HPDE6-E6E7 (cell line): ENCODE measurements at regions not wholly inside any gene's neighbourhood (a gene's known extent, or its start where the extent isn't known, plus 50 kb on each side); places are given as distances from the start of the nearest gene placed in this dataset.
"Not testable (repeated sequence)": the region's sequence is repeated elsewhere in the genome, so short reads cannot be mapped to it uniquely, and the experiment has no call there.

Experiments used
- DNase-seq: peaks from one replicate; pipeline ENCODE4 v3.0.0; 2011; ENCODE audit warnings: missing footprints; ENCODE audit errors: extremely low spot score

DNA sequence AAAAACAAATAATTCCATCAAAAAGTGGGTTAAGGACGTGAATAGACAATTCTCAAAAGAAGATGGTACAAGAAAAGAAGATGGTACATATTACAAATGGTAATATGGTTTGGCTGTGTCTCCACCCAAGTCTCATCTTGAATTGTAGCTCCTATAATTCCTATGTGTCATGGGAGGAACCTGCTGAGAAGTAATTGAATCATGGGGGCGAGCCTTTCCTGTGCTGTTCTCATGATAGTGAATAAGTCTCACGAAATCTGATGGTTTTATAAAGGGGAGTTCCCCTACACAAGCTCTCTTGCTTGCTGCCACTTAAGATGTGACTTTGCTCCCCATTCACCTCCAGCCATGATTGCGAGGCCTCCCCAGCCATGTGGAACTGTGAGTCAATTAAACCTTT is 172.9 kb downstream of the C11orf91 start:
- DNase-seq: not testable (repeated sequence)

DNA sequence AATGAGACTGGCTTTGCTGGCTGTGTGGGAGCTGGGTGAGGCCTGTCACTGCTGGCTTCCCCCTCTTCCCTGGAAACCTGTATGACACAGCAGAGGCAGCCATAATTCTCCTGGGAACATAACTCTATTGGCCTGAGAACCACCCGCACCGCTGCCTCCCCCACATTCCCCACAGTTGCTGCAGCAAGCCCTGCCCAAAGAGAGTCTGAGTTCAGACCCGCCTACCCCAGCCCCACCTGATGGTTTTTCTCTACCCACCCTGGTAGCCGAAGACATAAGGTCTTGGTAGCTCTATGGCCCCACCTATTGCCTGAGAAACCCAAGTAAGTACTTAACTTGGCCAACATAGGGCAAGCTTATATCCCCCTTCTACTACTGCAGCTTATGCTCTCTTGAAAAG is 174.8 kb downstream of the C11orf91 start:
- DNase-seq: no peak

GRCh38 chr11:33521384-33521783 is 179.2 kb downstream of the C11orf91 start:
- DNase-seq: no peak

- DNase-seq: no peak
These were observed 180.5 kb downstream of the C11orf91 start for GRCh38 chr11:33520112-33520511.

DNA sequence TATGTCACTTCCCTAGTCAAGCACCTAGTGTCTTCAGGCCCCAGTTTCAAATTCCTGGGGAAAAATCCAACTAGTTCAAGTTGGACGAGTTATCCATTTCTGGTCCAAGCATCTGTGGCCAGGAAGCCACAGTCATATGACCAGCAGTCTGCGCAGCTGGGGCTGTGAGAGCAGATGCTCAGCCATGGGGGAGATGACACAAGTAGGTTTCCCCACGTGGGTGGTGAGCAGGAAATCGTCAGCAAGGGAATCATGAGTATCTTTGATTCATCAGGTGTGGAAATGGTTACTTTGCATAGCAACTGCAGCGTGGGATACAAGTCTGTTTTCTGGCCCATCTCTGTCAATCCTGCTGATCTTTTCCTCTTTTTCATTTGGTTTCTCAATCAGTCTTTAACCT is 185.3 kb downstream of the C11orf91 start:
- DNase-seq: no peak

GRCh38 chr11:33514079-33514925 is 186.3 kb downstream of the C11orf91 start:
- DNase-seq: no peak

DNA sequence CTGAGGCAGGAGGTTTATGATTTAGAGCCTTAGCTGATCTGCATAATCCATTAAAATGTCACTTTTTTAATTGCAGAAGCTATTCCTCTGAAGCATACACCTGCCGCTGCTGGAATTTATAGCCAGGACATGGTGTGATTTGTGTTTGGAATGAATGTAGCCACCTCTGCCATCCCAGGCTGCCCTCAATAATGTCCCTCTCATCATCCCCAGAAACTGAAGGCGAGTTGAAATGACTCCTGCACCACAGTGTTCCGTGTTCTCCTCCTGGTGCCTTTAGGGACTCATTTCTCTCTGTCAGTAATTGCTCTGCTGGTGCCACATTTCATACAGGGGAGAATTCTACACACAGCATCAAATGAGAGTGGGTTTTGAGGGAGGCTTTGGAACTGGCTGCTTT is 191.0 kb downstream of the C11orf91 start:
- DNase-seq: no peak

DNA sequence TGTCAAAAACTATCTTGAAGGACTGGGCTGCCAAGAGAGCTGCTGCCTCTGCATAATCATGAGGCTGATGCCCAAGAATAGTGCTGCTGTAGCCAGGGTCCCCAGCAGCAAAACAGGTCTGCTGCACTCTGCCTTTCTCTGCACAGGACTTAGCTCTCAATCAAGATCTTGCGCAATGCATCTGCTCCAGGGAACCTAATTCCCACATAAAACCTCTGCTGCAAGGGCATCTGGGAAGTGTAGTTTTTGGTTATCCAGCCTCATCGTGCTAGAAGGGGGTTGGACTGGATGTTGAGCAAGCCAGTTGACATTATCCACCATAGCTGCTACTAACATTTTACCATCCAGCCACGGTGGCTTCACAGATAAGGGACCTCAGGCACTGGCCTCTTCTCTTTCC is 192.7 kb downstream of the C11orf91 start:
- no peak for DNase-seq

DNA sequence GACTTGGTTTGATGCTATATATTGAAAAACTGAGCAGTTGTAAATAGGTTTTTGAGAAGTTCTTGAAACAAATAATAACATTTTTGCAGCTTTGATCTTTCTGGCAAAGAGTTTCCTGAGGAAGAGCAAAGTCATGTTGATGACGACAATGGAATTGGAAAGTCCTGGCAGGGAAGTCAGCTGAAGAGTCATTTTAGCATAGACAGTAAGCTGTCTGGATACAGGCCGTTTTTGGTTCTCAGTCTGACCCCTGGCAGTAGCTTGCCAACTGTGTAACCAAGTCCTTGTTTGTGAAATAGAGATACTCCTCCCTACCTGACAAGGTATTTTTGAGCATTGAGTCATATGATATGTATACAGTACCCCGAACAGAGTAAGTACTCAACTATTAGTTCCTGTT is 193.3 kb downstream of the C11orf91 start:
- no peak for DNase-seq

- no peak for DNase-seq
These were observed 195.5 kb downstream of the C11orf91 start for GRCh38 chr11:33505093-33505492.

DNA sequence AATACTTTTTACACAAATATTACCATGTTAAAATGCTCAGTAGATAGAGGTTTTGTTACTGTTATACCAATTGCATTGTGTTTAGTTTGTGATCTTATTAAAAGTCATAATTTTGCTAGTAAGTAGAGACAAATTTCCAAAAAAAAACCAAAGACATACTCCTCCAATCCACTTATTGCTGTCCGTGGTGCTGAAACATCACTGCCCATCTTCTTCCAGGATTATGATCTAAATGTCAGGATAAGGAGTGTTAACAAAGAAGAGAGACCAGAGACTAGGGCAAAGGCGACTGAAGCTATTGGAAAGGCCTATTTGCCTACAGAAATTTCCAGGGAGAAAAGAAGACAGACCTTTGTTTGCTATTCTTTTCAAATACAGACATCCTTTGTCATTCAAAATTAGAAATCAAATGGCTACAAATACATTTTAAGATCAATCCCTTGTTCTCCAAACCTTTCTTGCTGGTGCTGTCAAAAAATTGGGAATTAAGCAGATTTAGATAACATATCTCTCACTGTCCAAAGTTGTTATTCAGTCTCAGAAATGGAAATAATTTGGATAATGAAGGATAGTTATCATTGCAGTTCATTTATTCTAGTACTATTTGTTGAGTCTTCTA is 199.7 kb downstream of the C11orf91 start:
- no peak for DNase-seq

GRCh38 chr11:33500332-33500731 is 200.3 kb downstream of the C11orf91 start:
- no peak for DNase-seq

- DNase-seq: no peak
These were observed 208.0 kb downstream of the C11orf91 start for GRCh38 chr11:33492596-33492995.

- DNase-seq: no peak
These were observed 209.7 kb downstream of the C11orf91 start for GRCh38 chr11:33490842-33491370.

DNA sequence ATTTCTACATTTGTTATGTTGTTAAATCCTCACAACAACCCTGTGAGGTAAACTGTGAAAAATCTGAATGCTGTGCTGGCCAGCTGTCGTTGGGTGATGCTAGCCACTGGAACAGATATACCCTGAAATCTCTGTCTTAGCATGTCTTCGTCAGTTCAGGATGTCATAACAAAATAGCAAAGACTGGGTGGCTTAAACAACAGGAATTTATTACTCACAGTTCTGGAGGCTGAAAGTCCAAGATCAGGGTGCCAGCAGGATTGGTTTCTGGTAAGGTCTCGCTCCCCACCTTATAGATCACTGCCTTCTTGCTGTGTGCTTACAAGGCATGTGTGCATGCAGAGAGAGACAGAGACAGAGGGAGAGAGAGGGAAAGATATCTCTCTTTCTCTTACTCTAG is 211.7 kb downstream of the C11orf91 start:
- DNase-seq: no peak

DNA sequence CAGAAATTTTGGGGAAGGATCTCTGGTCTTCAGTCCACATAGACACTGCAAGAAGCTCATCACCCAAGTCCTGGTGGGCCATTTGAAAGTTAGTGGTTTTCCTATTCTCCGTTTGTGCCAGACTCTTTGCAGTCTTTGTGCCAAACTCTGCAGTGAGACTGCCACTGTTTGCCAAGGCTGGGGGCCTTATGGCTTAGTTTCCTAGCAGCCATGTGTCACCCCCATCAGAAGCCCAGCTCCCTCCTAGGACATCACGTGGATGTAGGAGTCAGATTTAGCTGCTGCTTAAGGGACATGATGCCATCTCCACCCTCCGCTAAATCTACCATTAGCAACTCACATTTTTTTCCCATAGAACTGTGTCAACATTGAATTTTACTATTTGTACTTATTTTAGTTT is 220.0 kb downstream of the C11orf91 start:
- DNase-seq: no peak

- DNase-seq: no peak
These were observed 221.4 kb downstream of the C11orf91 start for GRCh38 chr11:33479231-33479630.

- no peak for DNase-seq
These were observed 221.0 kb downstream of the HIPK3 start for GRCh38 chr11:33478111-33478573.

DNA sequence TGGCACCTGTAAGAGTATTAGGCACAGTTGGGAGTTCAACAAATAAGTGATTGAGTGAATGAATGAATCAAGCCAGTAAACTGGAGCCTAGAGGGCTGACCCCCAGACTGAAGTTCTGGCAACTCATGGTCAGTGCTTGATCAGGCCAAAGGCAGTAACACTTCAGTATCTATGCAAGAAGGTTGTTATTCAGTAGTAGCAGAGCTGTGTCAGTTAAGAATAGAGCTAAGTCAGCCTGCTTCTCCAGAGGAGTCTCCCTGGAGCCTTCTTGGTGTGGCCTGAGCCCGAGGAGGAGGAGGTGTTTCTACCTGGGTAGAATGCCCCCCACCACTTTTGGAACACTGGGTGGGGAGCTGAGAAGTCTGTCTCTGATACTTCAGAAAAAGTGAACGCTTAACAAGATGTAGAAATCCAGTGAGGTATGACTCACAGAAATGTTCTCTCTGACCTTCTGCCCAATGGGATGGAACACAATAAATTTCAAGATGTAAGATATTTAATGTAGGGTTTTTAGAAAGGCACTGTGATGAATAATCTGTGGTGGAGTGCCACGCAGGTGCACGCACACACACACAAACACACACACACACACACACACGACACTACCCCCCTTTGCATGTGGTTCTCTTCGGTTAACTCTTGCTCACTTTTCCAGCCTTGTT is 219.9 kb downstream of the HIPK3 start:
- no peak for DNase-seq

- no peak for DNase-seq
These were observed 218.8 kb downstream of the HIPK3 start for GRCh38 chr11:33475993-33476392.

- no peak for DNase-seq
These were observed 217.7 kb downstream of the HIPK3 start for GRCh38 chr11:33474866-33475265.

DNA sequence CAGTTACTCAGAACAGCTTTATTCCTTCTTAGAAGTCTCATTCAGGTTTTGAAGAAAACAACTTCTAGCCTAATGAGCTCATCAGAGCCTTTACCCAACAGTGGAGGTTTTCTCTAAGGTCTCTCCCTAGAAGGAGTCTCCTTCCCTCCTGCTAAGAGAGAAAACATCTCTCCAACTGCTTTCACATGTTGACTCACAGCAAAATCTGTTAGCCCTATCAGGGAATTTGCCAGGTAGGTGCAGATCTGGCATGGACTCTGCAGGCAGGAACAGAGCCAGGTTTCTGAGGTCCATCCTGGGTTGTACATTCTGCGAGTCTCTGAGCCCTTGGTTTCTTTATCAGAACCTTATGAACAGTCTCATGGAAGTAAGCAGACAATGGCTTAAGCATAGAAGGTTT is 214.4 kb downstream of the HIPK3 start:
- DNase-seq: no peak

GRCh38 chr11:33467966-33468365 is 210.8 kb downstream of the HIPK3 start:
- no peak for DNase-seq
